ENCODE measurements at regions not wholly inside any gene's neighbourhood (a gene's known extent, or its start where the extent isn't known, plus 50 kb on each side); places are given as distances from the start of the nearest gene placed in this dataset.

DNA sequence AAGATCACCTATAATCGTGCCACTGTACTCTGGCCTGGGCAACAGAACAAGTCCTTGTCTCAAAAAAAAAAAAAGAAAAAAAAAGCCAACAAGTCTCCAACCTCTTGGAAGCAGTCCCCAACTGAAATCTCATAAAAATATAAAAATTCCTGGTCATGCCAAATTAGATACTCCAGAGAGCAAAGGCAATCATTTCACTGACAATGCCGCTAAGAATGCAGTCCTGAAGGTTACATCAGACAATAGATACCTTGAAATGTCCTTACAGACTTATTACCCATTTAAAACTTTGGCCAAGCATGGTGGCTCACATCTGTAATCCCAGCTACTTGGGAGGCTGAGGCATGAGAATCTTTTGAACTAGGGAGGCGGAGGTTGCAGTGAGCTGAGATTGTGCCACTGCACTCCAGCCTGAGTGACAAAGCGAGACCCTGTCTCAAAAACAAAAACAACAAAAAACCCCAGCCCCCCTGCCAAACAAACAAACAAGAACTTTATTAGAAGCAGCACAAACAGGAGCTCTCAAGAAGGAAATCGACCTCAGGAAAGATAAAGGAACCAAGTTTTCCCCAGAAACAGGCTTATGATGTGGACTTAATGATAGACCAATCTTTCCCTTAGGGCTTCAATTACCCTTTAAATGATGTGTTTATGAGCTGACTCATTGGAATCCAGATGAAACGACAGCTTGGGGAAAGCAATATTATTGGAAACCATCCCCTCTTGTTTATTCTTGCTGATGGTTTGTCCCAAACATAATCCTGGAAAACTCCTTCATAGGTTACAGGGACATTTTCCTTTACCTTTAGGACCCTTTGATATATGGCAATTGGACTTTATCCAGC is 53.1 kb upstream of the XCR1 start (continued):
- TF ChIP-seq, protein P1, sequence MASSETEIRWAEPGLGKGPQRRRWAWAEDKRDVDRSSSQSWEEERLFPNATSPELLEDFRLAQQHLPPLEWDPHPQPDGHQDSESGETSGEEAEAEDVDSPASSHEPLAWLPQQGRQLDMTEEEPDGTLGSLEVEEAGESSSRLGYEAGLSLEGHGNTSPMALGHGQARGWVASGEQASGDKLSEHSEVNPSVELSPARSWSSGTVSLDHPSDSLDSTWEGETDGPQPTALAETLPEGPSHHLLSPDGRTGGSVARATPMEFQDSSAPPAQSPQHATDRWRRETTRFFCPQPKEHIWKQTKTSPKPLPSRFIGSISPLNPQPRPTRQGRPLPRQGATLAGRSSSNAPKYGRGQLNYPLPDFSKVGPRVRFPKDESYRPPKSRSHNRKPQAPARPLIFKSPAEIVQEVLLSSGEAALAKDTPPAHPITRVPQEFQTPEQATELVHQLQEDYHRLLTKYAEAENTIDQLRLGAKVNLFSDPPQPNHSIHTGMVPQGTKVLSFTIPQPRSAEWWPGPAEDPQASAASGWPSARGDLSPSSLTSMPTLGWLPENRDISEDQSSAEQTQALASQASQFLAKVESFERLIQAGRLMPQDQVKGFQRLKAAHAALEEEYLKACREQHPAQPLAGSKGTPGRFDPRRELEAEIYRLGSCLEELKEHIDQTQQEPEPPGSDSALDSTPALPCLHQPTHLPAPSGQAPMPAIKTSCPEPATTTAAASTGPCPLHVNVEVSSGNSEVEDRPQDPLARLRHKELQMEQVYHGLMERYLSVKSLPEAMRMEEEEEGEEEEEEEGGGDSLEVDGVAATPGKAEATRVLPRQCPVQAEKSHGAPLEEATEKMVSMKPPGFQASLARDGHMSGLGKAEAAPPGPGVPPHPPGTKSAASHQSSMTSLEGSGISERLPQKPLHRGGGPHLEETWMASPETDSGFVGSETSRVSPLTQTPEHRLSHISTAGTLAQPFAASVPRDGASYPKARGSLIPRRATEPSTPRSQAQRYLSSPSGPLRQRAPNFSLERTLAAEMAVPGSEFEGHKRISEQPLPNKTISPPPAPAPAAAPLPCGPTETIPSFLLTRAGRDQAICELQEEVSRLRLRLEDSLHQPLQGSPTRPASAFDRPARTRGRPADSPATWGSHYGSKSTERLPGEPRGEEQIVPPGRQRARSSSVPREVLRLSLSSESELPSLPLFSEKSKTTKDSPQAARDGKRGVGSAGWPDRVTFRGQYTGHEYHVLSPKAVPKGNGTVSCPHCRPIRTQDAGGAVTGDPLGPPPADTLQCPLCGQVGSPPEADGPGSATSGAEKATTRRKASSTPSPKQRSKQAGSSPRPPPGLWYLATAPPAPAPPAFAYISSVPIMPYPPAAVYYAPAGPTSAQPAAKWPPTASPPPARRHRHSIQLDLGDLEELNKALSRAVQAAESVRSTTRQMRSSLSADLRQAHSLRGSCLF (CRISPR knock-in tag; IDR thresholded peaks at IDR 0.05; ENCODE audit: borderline replicate concordance): no peak
- TF ChIP-seq NFE2 (CRISPR knock-in tag; IDR thresholded peaks at IDR 0.05): no peak
- TF ChIP-seq, protein P2, sequence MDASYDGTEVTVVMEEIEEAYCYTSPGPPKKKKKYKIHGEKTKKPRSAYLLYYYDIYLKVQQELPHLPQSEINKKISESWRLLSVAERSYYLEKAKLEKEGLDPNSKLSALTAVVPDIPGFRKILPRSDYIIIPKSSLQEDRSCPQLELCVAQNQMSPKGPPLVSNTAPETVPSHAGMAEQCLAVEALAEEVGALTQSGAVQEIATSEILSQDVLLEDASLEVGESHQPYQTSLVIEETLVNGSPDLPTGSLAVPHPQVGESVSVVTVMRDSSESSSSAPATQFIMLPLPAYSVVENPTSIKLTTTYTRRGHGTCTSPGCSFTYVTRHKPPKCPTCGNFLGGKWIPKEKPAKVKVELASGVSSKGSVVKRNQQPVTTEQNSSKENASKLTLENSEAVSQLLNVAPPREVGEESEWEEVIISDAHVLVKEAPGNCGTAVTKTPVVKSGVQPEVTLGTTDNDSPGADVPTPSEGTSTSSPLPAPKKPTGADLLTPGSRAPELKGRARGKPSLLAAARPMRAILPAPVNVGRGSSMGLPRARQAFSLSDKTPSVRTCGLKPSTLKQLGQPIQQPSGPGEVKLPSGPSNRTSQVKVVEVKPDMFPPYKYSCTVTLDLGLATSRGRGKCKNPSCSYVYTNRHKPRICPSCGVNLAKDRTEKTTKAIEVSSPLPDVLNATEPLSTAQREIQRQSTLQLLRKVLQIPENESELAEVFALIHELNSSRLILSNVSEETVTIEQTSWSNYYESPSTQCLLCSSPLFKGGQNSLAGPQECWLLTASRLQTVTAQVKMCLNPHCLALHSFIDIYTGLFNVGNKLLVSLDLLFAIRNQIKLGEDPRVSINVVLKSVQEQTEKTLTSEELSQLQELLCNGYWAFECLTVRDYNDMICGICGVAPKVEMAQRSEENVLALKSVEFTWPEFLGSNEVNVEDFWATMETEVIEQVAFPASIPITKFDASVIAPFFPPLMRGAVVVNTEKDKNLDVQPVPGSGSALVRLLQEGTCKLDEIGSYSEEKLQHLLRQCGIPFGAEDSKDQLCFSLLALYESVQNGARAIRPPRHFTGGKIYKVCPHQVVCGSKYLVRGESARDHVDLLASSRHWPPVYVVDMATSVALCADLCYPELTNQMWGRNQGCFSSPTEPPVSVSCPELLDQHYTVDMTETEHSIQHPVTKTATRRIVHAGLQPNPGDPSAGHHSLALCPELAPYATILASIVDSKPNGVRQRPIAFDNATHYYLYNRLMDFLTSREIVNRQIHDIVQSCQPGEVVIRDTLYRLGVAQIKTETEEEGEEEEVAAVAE (CRISPR knock-in tag; IDR thresholded peaks at IDR 0.05; ENCODE audit: borderline replicate concordance): no peak
- TF ChIP-seq, protein P3, sequence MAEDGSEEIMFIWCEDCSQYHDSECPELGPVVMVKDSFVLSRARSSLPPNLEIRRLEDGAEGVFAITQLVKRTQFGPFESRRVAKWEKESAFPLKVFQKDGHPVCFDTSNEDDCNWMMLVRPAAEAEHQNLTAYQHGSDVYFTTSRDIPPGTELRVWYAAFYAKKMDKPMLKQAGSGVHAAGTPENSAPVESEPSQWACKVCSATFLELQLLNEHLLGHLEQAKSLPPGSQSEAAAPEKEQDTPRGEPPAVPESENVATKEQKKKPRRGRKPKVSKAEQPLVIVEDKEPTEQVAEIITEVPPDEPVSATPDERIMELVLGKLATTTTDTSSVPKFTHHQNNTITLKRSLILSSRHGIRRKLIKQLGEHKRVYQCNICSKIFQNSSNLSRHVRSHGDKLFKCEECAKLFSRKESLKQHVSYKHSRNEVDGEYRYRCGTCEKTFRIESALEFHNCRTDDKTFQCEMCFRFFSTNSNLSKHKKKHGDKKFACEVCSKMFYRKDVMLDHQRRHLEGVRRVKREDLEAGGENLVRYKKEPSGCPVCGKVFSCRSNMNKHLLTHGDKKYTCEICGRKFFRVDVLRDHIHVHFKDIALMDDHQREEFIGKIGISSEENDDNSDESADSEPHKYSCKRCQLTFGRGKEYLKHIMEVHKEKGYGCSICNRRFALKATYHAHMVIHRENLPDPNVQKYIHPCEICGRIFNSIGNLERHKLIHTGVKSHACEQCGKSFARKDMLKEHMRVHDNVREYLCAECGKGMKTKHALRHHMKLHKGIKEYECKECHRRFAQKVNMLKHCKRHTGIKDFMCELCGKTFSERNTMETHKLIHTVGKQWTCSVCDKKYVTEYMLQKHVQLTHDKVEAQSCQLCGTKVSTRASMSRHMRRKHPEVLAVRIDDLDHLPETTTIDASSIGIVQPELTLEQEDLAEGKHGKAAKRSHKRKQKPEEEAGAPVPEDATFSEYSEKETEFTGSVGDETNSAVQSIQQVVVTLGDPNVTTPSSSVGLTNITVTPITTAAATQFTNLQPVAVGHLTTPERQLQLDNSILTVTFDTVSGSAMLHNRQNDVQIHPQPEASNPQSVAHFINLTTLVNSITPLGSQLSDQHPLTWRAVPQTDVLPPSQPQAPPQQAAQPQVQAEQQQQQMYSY (CRISPR knock-in tag; IDR thresholded peaks at IDR 0.05): no peak
- no peak for TF ChIP-seq FOXJ3 (CRISPR knock-in tag; IDR thresholded peaks at IDR 0.05; ENCODE audit: borderline replicate concordance)
- no peak for TF ChIP-seq XBP1 (CRISPR knock-in tag; IDR thresholded peaks at IDR 0.05)
- no peak for TF ChIP-seq ZNF7 (CRISPR knock-in tag; IDR thresholded peaks at IDR 0.05)

All from HepG2 (cell line).